Endothelial cell of umbilical vein (primary cell): ENCODE measurements at regions not wholly inside any gene's neighbourhood (a gene's known extent, or its start where the extent isn't known, plus 50 kb on each side); places are given as distances from the start of the nearest gene placed in this dataset.

Experiments used
- BruUV-seq: library from RNA; stranded (reverse); fragments of 400-500 nt; replicated peaks from 2 replicates; lab custom pipeline; 2021; lab: Mats Ljungman, UMichigan
- CTCF ChIA-PET: fragments of 300-600, 350-600 bp; sonication (Branson Sonifier 250); formaldehyde crosslinking; loops from one replicate; lab custom pipeline; 2021; ENCODE audit warnings: antibody characterized with exemption, inconsistent platforms; lab: Charles Lee
- POLR2A ChIA-PET: fragments of 300-600, 350-600 bp; sonication (Branson Sonifier 250); formaldehyde crosslinking; loops from one replicate; lab custom pipeline; 2021; ENCODE audit warnings: antibody characterized with exemption, inconsistent platforms; lab: Charles Lee
- DNase-seq: peaks from one replicate; pipeline ENCODE4 v3.0.0-alpha.2; 2011; ENCODE audit warnings: low read depth, low spot score
- FAIRE-seq: peaks from 2 replicates; lab custom pipeline; 2011; peaks lifted over from hg19 to GRCh38; lab: Jason Lieb, UNC
- H2AFZ ChIP-seq: 2 replicates; pipeline ENCODE4 v1.6.0; 2012; ENCODE audit warnings: low read depth, low read length, control low read depth, inconsistent platforms
- H3K27ac ChIP-seq: 2 replicates; pipeline ENCODE4 v1.5.1; 2011; ENCODE audit warnings: low read depth, mild to moderate bottlenecking, control low read depth, low read length, moderate library complexity; ENCODE audit not compliant: insufficient read depth
- H3K27me3 ChIP-seq, 2 experiments: 2 replicates each; pipeline versions ENCODE4 v1.6.0 to v1.6.1; 2011; ENCODE audit warnings: low read length in 2 of 2, mixed read lengths in 1 of 2; ENCODE audit not compliant: control insufficient read depth in 2 of 2, insufficient read depth in 2 of 2
- H3K36me3 ChIP-seq, 2 experiments: 2 replicates in 1 of 2; 3 replicates in 1 of 2; pipeline ENCODE4 v1.5.1; 2011; ENCODE audit warnings: low read length in 2 of 2, mild to moderate bottlenecking in 1 of 2, moderate library complexity in 1 of 2; ENCODE audit not compliant: control insufficient read depth in 2 of 2, insufficient read depth in 2 of 2; ENCODE audit errors: extremely low read depth in 1 of 2
- H3K4me1 ChIP-seq: 3 replicates; pipeline ENCODE4 v1.5.1; 2011; ENCODE audit warnings: mild to moderate bottlenecking, low read length; ENCODE audit not compliant: control insufficient read depth, insufficient read depth; ENCODE audit errors: extremely low read depth
- H3K4me2 ChIP-seq: 2 replicates; pipeline ENCODE4 v1.6.1; 2011; ENCODE audit warnings: low read length, control low read depth, mixed read lengths; ENCODE audit not compliant: insufficient read depth
- H3K4me3 ChIP-seq, 3 experiments: fragments of 200-600 bp in 1 of 3; sonication (generic), shearing (Covaris generic) in 1 of 3; replicated peaks in 1 of 3; 2 replicates each; pipeline ENCODE4 v1.5.1; 2011 to 2016; ENCODE audit warnings: control low read depth in 3 of 3, low read length in 3 of 3, mild to moderate bottlenecking in 2 of 3, inconsistent platforms in 1 of 3, low read depth in 1 of 3, moderate library complexity in 1 of 3; ENCODE audit not compliant: insufficient read depth in 1 of 3
- H3K79me2 ChIP-seq: 2 replicates; pipeline ENCODE4 v1.6.0; 2012; ENCODE audit warnings: low read length, inconsistent platforms; ENCODE audit not compliant: control insufficient read depth, insufficient read depth
- H3K9ac ChIP-seq: replicated peaks from 2 replicates; pipeline ENCODE3; 2011; ENCODE audit warnings: low read length, control low read depth; ENCODE audit not compliant: insufficient read depth; ENCODE audit errors: extremely low read depth
- H3K9me1 ChIP-seq: replicated peaks from 3 replicates; pipeline ENCODE4 v1.6.0; 2011; ENCODE audit warnings: mild to moderate bottlenecking, low read length; ENCODE audit not compliant: control insufficient read depth, insufficient read depth; ENCODE audit errors: extremely low read depth
- H3K9me3 ChIP-seq: replicated peaks from 2 replicates; pipeline ENCODE4 v1.5.1; 2012; ENCODE audit warnings: low read length, inconsistent platforms; ENCODE audit not compliant: control insufficient read depth, insufficient read depth
- H4K20me1 ChIP-seq: replicated peaks from 2 replicates; pipeline ENCODE3; 2011; ENCODE audit warnings: mild to moderate bottlenecking, low read length; ENCODE audit not compliant: control insufficient read depth, insufficient read depth; ENCODE audit errors: extremely low read depth
- EZH2 ChIP-seq: IDR thresholded peaks from 2 replicates; pipeline ENCODE4 v1.6.1; 2012; ENCODE audit warnings: borderline replicate concordance, low read depth, mild to moderate bottlenecking, moderate library complexity, low read length, inconsistent platforms; ENCODE audit not compliant: severe bottlenecking
- FOS ChIP-seq: IDR thresholded peaks from 2 replicates; pipeline ENCODE4 v1.6.1; 2011; ENCODE audit warnings: mild to moderate bottlenecking, low read length, moderate library complexity, borderline replicate concordance; ENCODE audit not compliant: insufficient read depth
- GATA2 ChIP-seq: IDR thresholded peaks from 2 replicates; pipeline ENCODE4 v1.7.0; 2011; ENCODE audit warnings: low read depth, mild to moderate bottlenecking, moderate library complexity, mixed read lengths, low read length; ENCODE audit not compliant: insufficient read length, insufficient read depth
- JUN ChIP-seq: IDR thresholded peaks from 2 replicates; pipeline ENCODE4 v1.6.1; 2011; ENCODE audit warnings: borderline replicate concordance, low read depth; ENCODE audit not compliant: insufficient read length, insufficient read depth
- MAX ChIP-seq: IDR thresholded peaks from 2 replicates; pipeline ENCODE4 v1.6.1; 2011; ENCODE audit not compliant: insufficient read depth, insufficient read length
- MYC ChIP-seq: IDR thresholded peaks from one replicate; pipeline ENCODE4 v1.6.1; 2011; ENCODE audit warnings: mild to moderate bottlenecking, low read depth, low read length
- POLR2A ChIP-seq: IDR thresholded peaks from 2 replicates; pipeline ENCODE4 v1.6.1; 2012; ENCODE audit warnings: low read depth, mild to moderate bottlenecking, control low read depth, low read length
- POLR2AphosphoS5 ChIP-seq: IDR thresholded peaks from 2 replicates; pipeline ENCODE4 v1.6.1; 2012; ENCODE audit warnings: low read depth, mild to moderate bottlenecking, control low read depth, low read length, moderate library complexity; ENCODE audit not compliant: insufficient read depth
- dilution Hi-C: fragments of 300-500 bp; cut with MboI; formaldehyde crosslinking; loops from one replicate; pipeline ENCODE4 v1.15.0; 2019; ENCODE audit warnings: low sequenced_read_pairs; ENCODE audit not compliant: extremely low pct_ligation_motif_present
- intact Hi-C: fragments of 100-400 bp; cut with micrococcal nuclease; formaldehyde crosslinking; loops from one replicate; pipeline ENCODE4 v1.10.0; 2022
- TF ChIP-seq, protein P1 (sequence below), 2 donors: IDR thresholded peaks; 1 replicate in 1 of 2; 2 replicates in 1 of 2; pipeline ENCODE4 v1.5.1; 2011; ENCODE audit warnings: low read length in 2 of 2, mild to moderate bottlenecking in 2 of 2, moderate library complexity in 2 of 2, control low read depth in 1 of 2, inconsistent platforms in 1 of 2, low read depth in 1 of 2; ENCODE audit not compliant: insufficient read depth in 1 of 2; ENCODE audit errors: extremely low read depth in 1 of 2

GRCh38 chr1:98113811-98114210 is 193.0 kb upstream of the DPYD start:
- Histone ChIP-seq H3K4me2 (no peak overlapping the region), H3K4me3 (no peak overlapping the region), H3K36me3 (no peaks in the 10 kb centered on the region), H3K4me1 (peaks cover 16% of the 10 kb centered on the region), H3K9me1 (no peaks in the 10 kb centered on the region), H2AFZ (no peak overlapping the region), H3K79me2 (no peaks in the 10 kb centered on the region), H3K27me3 (no peaks in the 10 kb centered on the region), H3K27ac (no peak overlapping the region), H3K9ac (no peak overlapping the region), H3K9me3 (no peaks in the 10 kb centered on the region), H4K20me1 (no peaks in the 10 kb centered on the region)
- peak; percentile 75 for TF ChIP-seq GATA2
- no peak for TF ChIP-seq EZH2
- FAIRE-seq (no peak), DNase-seq (no peak)
- intact Hi-C loops = no loop called here
- dilution Hi-C loops = no loop called here
- CTCF ChIA-PET = interaction anchor here (1.4 kb wide), 3 partner anchors 9 to 355 kb away, joined by 3 to 5 read pairs (median 5); no protein-coding TSS in a partner anchor
- POLR2A ChIA-PET = no interaction called here
- BruUV-seq = no TSS peak

GRCh38 chr1:98112626-98113025 is 191.8 kb upstream of the DPYD start:
- ChIA-PET POLR2A (interaction anchor here (0.7 kb wide), 1 partner anchor 161 kb away, joined by 3 read pairs; no protein-coding TSS in a partner anchor), CTCF (interaction anchor here (0.7 to 1.4 kb wide), 4 partner anchors 8 to 356 kb away, joined by 3 to 5 read pairs (median 4); no protein-coding TSS in a partner anchor)
- intact Hi-C loops = no loop called here
- no peak overlapping the region for H3K4me3 ChIP-seq
- no peaks in the 10 kb centered on the region for H3K36me3 ChIP-seq
- FAIRE-seq (no peak), DNase-seq (no peak)
- H3K9me1 ChIP-seq = no peaks in the 10 kb centered on the region
- no peak overlapping the region for H3K4me2 ChIP-seq
- H3K27me3 ChIP-seq = no peaks in the 10 kb centered on the region
- no peak overlapping the region for H3K27ac ChIP-seq
- H3K4me1 ChIP-seq = peaks cover 16% of the 10 kb centered on the region
- dilution Hi-C loops = no loop called here
- H2AFZ ChIP-seq = no peak overlapping the region
- no TSS peak for BruUV-seq
- H4K20me1 ChIP-seq = no peaks in the 10 kb centered on the region
- no peak for TF ChIP-seq MYC
- no peak for TF ChIP-seq FOS
- TF ChIP-seq POLR2A = no peak
- TF ChIP-seq JUN = no peak
- TF ChIP-seq, protein P1, sequence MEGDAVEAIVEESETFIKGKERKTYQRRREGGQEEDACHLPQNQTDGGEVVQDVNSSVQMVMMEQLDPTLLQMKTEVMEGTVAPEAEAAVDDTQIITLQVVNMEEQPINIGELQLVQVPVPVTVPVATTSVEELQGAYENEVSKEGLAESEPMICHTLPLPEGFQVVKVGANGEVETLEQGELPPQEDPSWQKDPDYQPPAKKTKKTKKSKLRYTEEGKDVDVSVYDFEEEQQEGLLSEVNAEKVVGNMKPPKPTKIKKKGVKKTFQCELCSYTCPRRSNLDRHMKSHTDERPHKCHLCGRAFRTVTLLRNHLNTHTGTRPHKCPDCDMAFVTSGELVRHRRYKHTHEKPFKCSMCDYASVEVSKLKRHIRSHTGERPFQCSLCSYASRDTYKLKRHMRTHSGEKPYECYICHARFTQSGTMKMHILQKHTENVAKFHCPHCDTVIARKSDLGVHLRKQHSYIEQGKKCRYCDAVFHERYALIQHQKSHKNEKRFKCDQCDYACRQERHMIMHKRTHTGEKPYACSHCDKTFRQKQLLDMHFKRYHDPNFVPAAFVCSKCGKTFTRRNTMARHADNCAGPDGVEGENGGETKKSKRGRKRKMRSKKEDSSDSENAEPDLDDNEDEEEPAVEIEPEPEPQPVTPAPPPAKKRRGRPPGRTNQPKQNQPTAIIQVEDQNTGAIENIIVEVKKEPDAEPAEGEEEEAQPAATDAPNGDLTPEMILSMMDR (IDR thresholded peaks at IDR 0.05; ENCODE audit: extremely low read depth in 1 of 2, insufficient read depth in 1 of 2, low read depth in 1 of 2, low read length in 2 of 2) = no peak
- no peak for TF ChIP-seq GATA2
- TF ChIP-seq MAX = no peak
- no peak for TF ChIP-seq POLR2AphosphoS5
- no peak for TF ChIP-seq EZH2
- peaks cover 2% of the 10 kb centered on the region for H3K9me3 ChIP-seq
- H3K79me2 ChIP-seq = no peaks in the 10 kb centered on the region
- no peak overlapping the region for H3K9ac ChIP-seq
